ENCODE measurements at regions not wholly inside any gene's neighbourhood (a gene's known extent, or its start where the extent isn't known, plus 50 kb on each side); places are given as distances from the start of the nearest gene placed in this dataset.

GRCh38 chr2:103103678-103104077, 341.8 kb downstream of the TMEM182 start:
- Mint-ChIP-seq H3K9me3 (no peaks in the 10 kb centered on the region), H3K36me3 (no peaks in the 10 kb centered on the region)

GRCh38 chr2:103119352-103119751, 357.5 kb downstream of the TMEM182 start:
- Mint-ChIP-seq H3K36me3 (no peaks in the 10 kb centered on the region), H3K27me3 (no peaks in the 10 kb centered on the region), H3K27ac (no peak overlapping the region), H3K9me3 (no peaks in the 10 kb centered on the region), H3K4me1 (ENCODE audit: unreplicated experiment) (no peaks in the 10 kb centered on the region), H3K4me3 (no peak overlapping the region)
- no peak for DNase-seq (ENCODE audit: extremely low spot score, unreplicated experiment)
- no peak for TF ChIP-seq CTCF (conservative IDR thresholded peaks at IDR 0.05)

More at GRCh38 chr2:103103678-103104077, 341.8 kb downstream of the TMEM182 start:
- DNase-seq (ENCODE audit: extremely low spot score, unreplicated experiment) = no peak
- Mint-ChIP-seq H3K4me3 (no peak overlapping the region), H3K27ac (no peak overlapping the region), H3K27me3 (peaks cover 9% of the 10 kb centered on the region), H3K4me1 (ENCODE audit: unreplicated experiment) (no peaks in the 10 kb centered on the region)
- TF ChIP-seq CTCF (conservative IDR thresholded peaks at IDR 0.05) = no peak

GRCh38 chr2:103121106-103121505, 359.3 kb downstream of the TMEM182 start:
- Mint-ChIP-seq H3K36me3 (no peaks in the 10 kb centered on the region), H3K4me3 (no peak overlapping the region), H3K27ac (no peak overlapping the region), H3K27me3 (no peaks in the 10 kb centered on the region), H3K9me3 (no peaks in the 10 kb centered on the region), H3K4me1 (ENCODE audit: unreplicated experiment) (no peaks in the 10 kb centered on the region)
- no peak for DNase-seq (ENCODE audit: extremely low spot score, unreplicated experiment)
- TF ChIP-seq CTCF (conservative IDR thresholded peaks at IDR 0.05) = no peak

GRCh38 chr2:103123516-103123915, 361.7 kb downstream of the TMEM182 start:
- H3K4me1 Mint-ChIP-seq (ENCODE audit: unreplicated experiment) = no peaks in the 10 kb centered on the region
- DNase-seq (ENCODE audit: extremely low spot score, unreplicated experiment) = no peak
- no peak for TF ChIP-seq CTCF (conservative IDR thresholded peaks at IDR 0.05)
- no peak overlapping the region for H3K27ac Mint-ChIP-seq
- no peak overlapping the region for H3K4me3 Mint-ChIP-seq
- H3K36me3 Mint-ChIP-seq = no peaks in the 10 kb centered on the region
- no peaks in the 10 kb centered on the region for H3K27me3 Mint-ChIP-seq
- no peaks in the 10 kb centered on the region for H3K9me3 Mint-ChIP-seq

DNA sequence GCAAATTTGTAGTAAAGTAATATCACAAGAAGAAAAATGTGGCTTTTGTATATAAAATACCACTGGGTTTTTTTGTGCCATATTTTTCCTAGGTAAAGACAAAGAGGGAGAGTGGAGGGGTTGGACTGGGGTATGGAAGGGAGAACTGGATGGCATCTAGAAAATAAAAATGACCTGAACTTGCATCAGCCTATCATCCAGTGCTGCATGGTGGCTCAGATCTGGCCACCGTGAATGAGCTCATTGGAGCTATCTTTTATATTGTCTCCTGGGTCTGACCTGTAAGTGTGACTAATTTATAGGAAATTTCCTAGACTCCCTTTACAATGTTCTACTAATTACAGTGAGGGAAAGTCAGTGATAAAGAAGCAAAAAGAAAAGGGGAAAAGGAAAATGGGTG, 369.0 kb downstream of the TMEM182 start:
- no peak for TF ChIP-seq CTCF (conservative IDR thresholded peaks at IDR 0.05)
- Mint-ChIP-seq H3K4me3 (no peak overlapping the region), H3K4me1 (ENCODE audit: unreplicated experiment) (no peaks in the 10 kb centered on the region), H3K27me3 (no peaks in the 10 kb centered on the region), H3K27ac (no peak overlapping the region), H3K36me3 (no peaks in the 10 kb centered on the region), H3K9me3 (no peaks in the 10 kb centered on the region)
- DNase-seq (ENCODE audit: extremely low spot score, unreplicated experiment) = no peak

All from type B pancreatic cell (in vitro differentiated cells).